SJSA1 (cell line): ENCODE measurements at regions not wholly inside any gene's neighbourhood (a gene's known extent, or its start where the extent isn't known, plus 50 kb on each side); places are given as distances from the start of the nearest gene placed in this dataset.

ENCODE experiments used
- DNase-seq, 2 experiments: peaks; one replicate each; pipeline ENCODE4 v3.0.0-alpha.2; 2015 to 2020; ENCODE audit warnings: low spot score in 2 of 2, low read depth in 1 of 2
- H3K27ac ChIP-seq: fragments of 250-450 bp; sonication (Bioruptor Pico); 2 replicates; pipeline ENCODE4 v1.5.1; 2020; ENCODE audit warnings: mild to moderate bottlenecking, moderate library complexity
- H3K27me3 ChIP-seq: fragments of 250-450 bp; sonication (Bioruptor Pico); replicated peaks from 2 replicates; pipeline ENCODE4 v1.5.1; 2020; ENCODE audit warnings: mild to moderate bottlenecking, moderate library complexity
- H3K36me3 ChIP-seq: fragments of 250-450 bp; sonication (Bioruptor Pico); 2 replicates; pipeline ENCODE4 v1.5.1; 2020; ENCODE audit warnings: mild to moderate bottlenecking
- H3K4me1 ChIP-seq: fragments of 250-450 bp; sonication (Bioruptor Pico); replicated peaks from 2 replicates; pipeline ENCODE4 v1.6.1; 2021; ENCODE audit warnings: mild to moderate bottlenecking
- H3K4me3 ChIP-seq: fragments of 250-450 bp; sonication (Bioruptor Pico); 2 replicates; pipeline ENCODE4 v1.5.1; 2020; ENCODE audit warnings: mild to moderate bottlenecking
- H3K9me3 ChIP-seq: fragments of 250-450 bp; sonication (Bioruptor Pico); replicated peaks from 2 replicates; pipeline ENCODE4 v1.5.1; 2020; ENCODE audit warnings: mild to moderate bottlenecking

- Histone ChIP-seq H3K4me1 (peaks cover 55% of the 10 kb centered on the region), H3K4me3 (no peak overlapping the region), H3K27ac (peak overlapping the region; percentile 96; the same call in 1 of the 2 replicates), H3K27me3 (no peaks in the 10 kb centered on the region), H3K9me3 (no peaks in the 10 kb centered on the region), H3K36me3 (no peaks in the 10 kb centered on the region)
- no peak for DNase-seq
These were observed 101.4 kb downstream of the TEX35 start for GRCh38 chr1:178614286-178614685.

GRCh38 chr1:178619042-178619927 lies 105.8 kb upstream of the RALGPS2 start:
- H3K27me3 ChIP-seq = no peaks in the 10 kb centered on the region
- H3K27ac ChIP-seq = no peak overlapping the region
- peaks cover 5% of the 10 kb centered on the region for H3K4me1 ChIP-seq
- peaks cover 6% of the 10 kb centered on the region; the same call in 1 of the 2 replicates for H3K9me3 ChIP-seq
- H3K36me3 ChIP-seq = no peaks in the 10 kb centered on the region
- no peak for DNase-seq
- H3K4me3 ChIP-seq = no peak overlapping the region

- Histone ChIP-seq H3K9me3 (peaks cover 6% of the 10 kb centered on the region; the same call in 1 of the 2 replicates), H3K4me3 (no peak overlapping the region), H3K27me3 (no peaks in the 10 kb centered on the region)
These were observed 104.2 kb upstream of the RALGPS2 start for GRCh38 chr1:178620584-178621475.

GRCh38 chr1:178621822-178622221 lies 103.2 kb upstream of the RALGPS2 start:
- no peak for DNase-seq
- H3K36me3 ChIP-seq = no peaks in the 10 kb centered on the region
- H3K4me3 ChIP-seq = no peak overlapping the region
- H3K27ac ChIP-seq = no peak overlapping the region
- H3K27me3 ChIP-seq = no peaks in the 10 kb centered on the region
- peaks cover 2% of the 10 kb centered on the region; the same call in 1 of the 2 replicates for H3K4me1 ChIP-seq
- H3K9me3 ChIP-seq = peaks cover 6% of the 10 kb centered on the region; the same call in 1 of the 2 replicates

More at GRCh38 chr1:178620584-178621475, 104.2 kb upstream of the RALGPS2 start:
- Histone ChIP-seq H3K4me1 (no peaks in the 10 kb centered on the region), H3K36me3 (no peaks in the 10 kb centered on the region), H3K27ac (no peak overlapping the region)
- no peak for DNase-seq

GRCh38 chr1:178625695-178626094 lies 99.3 kb upstream of the RALGPS2 start:
- Histone ChIP-seq H3K4me1 (peaks cover 7% of the 10 kb centered on the region; the same call in 1 of the 2 replicates), H3K4me3 (no peak overlapping the region), H3K36me3 (no peaks in the 10 kb centered on the region), H3K27me3 (no peaks in the 10 kb centered on the region), H3K9me3 (no peaks in the 10 kb centered on the region), H3K27ac (no peak overlapping the region)
- no peak for DNase-seq

GRCh38 chr1:178627037-178627436 lies 98.0 kb upstream of the RALGPS2 start:
- Histone ChIP-seq H3K4me1 (peaks cover 7% of the 10 kb centered on the region; the same call in 1 of the 2 replicates), H3K27ac (no peak overlapping the region), H3K36me3 (no peaks in the 10 kb centered on the region), H3K27me3 (no peaks in the 10 kb centered on the region), H3K9me3 (no peaks in the 10 kb centered on the region), H3K4me3 (no peak overlapping the region)
- no peak for DNase-seq

- H3K9me3 ChIP-seq = no peaks in the 10 kb centered on the region
- DNase-seq = no peak
- no peak overlapping the region for H3K4me3 ChIP-seq
- H3K36me3 ChIP-seq = no peaks in the 10 kb centered on the region
- H3K27me3 ChIP-seq = no peaks in the 10 kb centered on the region
- peaks cover 20% of the 10 kb centered on the region for H3K4me1 ChIP-seq
- H3K27ac ChIP-seq = no peak overlapping the region
These were observed 96.3 kb upstream of the RALGPS2 start for GRCh38 chr1:178628637-178629251.

- no peak for DNase-seq
- Histone ChIP-seq H3K4me1 (peaks cover 22% of the 10 kb centered on the region), H3K27ac (no peak overlapping the region), H3K9me3 (no peaks in the 10 kb centered on the region), H3K36me3 (no peaks in the 10 kb centered on the region), H3K27me3 (no peaks in the 10 kb centered on the region), H3K4me3 (no peak overlapping the region)
These were observed 95.5 kb upstream of the RALGPS2 start for GRCh38 chr1:178629252-178630154.

GRCh38 chr1:178630417-178630816 lies 94.6 kb upstream of the RALGPS2 start:
- Histone ChIP-seq H3K27ac (no peak overlapping the region), H3K4me1 (peaks cover 27% of the 10 kb centered on the region), H3K36me3 (no peaks in the 10 kb centered on the region), H3K9me3 (no peaks in the 10 kb centered on the region), H3K4me3 (no peak overlapping the region), H3K27me3 (no peaks in the 10 kb centered on the region)
- DNase-seq = no peak

GRCh38 chr1:178632653-178633052 lies 92.4 kb upstream of the RALGPS2 start:
- Histone ChIP-seq H3K4me1 (peaks cover 20% of the 10 kb centered on the region), H3K4me3 (no peak overlapping the region), H3K36me3 (no peaks in the 10 kb centered on the region), H3K27me3 (no peaks in the 10 kb centered on the region), H3K27ac (0 out of 2 replicates have a peak overlapping the region, but pooled peaks have one; percentile 4), H3K9me3 (no peaks in the 10 kb centered on the region)
- no peak for DNase-seq

- DNase-seq = peak in 1 of 2 experiments; percentile 40
- Histone ChIP-seq H3K4me3 (no peak overlapping the region), H3K9me3 (no peaks in the 10 kb centered on the region), H3K27ac (no peak overlapping the region), H3K4me1 (peaks cover 20% of the 10 kb centered on the region), H3K36me3 (no peaks in the 10 kb centered on the region), H3K27me3 (no peaks in the 10 kb centered on the region)
These were observed 92.0 kb upstream of the RALGPS2 start for GRCh38 chr1:178633056-178633455.

- DNase-seq = peak in 1 of 2 experiments; percentile 20
- H3K27me3 ChIP-seq = no peaks in the 10 kb centered on the region
- no peaks in the 10 kb centered on the region for H3K36me3 ChIP-seq
- no peak overlapping the region for H3K27ac ChIP-seq
- peaks cover 20% of the 10 kb centered on the region for H3K4me1 ChIP-seq
- no peak overlapping the region for H3K4me3 ChIP-seq
- H3K9me3 ChIP-seq = no peaks in the 10 kb centered on the region
These were observed 90.6 kb upstream of the RALGPS2 start for GRCh38 chr1:178634445-178634844.
